Stomach smooth muscle (tissue), 2 donors: ENCODE measurements at regions not wholly inside any gene's neighbourhood (a gene's known extent, or its start where the extent isn't known, plus 50 kb on each side); places are given as distances from the start of the nearest gene placed in this dataset.

ENCODE experiments used
- H3K27ac ChIP-seq: one replicate; pipeline ENCODE4 v1.7.0; 2013; ENCODE audit warnings: mild to moderate bottlenecking, low read length, inconsistent platforms
- H3K27me3 ChIP-seq, 2 donors: one replicate each; pipeline ENCODE4 v1.7.0; 2013; ENCODE audit warnings: low read length in 2 of 2; ENCODE audit not compliant: insufficient read depth in 2 of 2, control insufficient read depth in 1 of 2
- H3K36me3 ChIP-seq, 2 donors: one replicate each; pipeline ENCODE4 v1.7.0; 2013; ENCODE audit warnings: low read length in 2 of 2; ENCODE audit not compliant: control insufficient read depth in 2 of 2, insufficient read depth in 2 of 2
- H3K4me1 ChIP-seq: one replicate; pipeline ENCODE4 v1.7.0; 2013; ENCODE audit warnings: low read length; ENCODE audit not compliant: control insufficient read depth, insufficient read depth
- H3K4me3 ChIP-seq, 2 donors: one replicate each; pipeline ENCODE4 v1.7.0; 2013; ENCODE audit warnings: low read length in 2 of 2
- H3K9ac ChIP-seq, 2 donors: one replicate each; pipeline ENCODE4 v1.7.0; 2013; ENCODE audit warnings: low read length in 2 of 2, mild to moderate bottlenecking in 1 of 2
- H3K9me3 ChIP-seq, 2 donors: one replicate each; pipeline ENCODE4 v1.7.0; 2013; ENCODE audit warnings: low read length in 2 of 2; ENCODE audit not compliant: control insufficient read depth in 2 of 2
- donor health status: healthy.
- donor health status: Pancreatic carcinoma.

DNA sequence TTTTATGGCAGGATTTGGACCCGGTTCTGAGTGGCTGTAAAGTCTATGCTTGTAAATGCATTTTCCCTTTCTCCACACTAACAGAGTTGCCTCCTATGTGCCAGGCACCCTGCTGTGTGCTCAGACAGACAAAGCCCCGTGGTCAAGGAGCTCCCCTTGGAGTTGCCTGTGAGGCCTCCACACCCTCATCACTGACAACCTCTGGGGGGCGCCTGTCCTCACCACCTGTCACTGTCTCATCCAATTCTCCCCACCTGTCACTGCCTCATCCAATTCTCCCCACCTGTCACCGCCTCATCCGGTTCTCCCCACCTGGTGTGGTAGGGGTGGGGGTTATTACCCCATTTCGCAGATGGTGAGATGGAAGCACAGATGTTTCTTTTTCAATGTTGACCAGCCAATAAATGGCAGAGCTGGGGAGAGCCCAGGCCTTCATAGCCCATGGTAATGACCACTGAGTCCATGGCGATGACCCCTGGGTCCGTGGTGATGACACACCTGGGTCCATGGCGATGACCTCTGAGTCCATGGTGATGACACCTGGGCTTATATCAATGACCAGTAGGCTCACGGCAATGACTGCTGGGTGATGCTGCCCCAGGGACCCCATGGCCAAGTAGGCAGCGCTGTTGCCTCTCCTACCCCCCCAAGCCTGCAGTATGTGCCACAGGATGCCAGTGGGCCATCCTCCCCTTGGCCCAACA, 150.1 kb downstream of the IRF8 start:
- Histone ChIP-seq H3K27me3 (peaks cover 6 to 8% of the 10 kb centered on the region in 2 donors), H3K9me3 (no peaks in the 10 kb centered on the region), H3K36me3 (no peaks in the 10 kb centered on the region), H3K27ac (no peak overlapping the region), H3K4me1 (no peaks in the 10 kb centered on the region), H3K9ac (no peak overlapping the region), H3K4me3 (no peak overlapping the region)

DNA sequence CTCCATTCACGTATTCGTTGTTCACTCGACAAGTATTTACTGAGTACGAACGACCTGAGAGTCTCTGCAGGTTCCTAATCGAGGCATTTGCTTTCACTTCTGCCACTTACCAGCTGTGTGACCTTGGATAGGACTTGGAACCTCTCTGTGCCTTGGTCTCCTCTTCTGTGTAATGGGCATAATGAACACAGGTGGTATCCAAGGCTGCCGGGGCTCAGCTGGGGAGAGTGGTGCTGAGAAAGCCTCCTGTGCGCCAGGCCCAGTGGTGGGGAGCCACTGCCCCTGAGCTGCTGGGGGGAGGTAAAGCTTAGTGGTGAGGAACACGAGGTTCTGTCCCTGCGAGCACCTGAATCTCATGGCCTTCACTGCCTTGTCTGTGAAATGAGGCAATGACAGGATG, 150.7 kb downstream of the IRF8 start:
- Histone ChIP-seq H3K4me3 (no peak overlapping the region), H3K9me3 (no peaks in the 10 kb centered on the region), H3K4me1 (no peaks in the 10 kb centered on the region), H3K9ac (no peak overlapping the region), H3K27me3 (peaks cover 6 to 8% of the 10 kb centered on the region in 2 donors), H3K36me3 (no peaks in the 10 kb centered on the region), H3K27ac (no peak overlapping the region)

DNA sequence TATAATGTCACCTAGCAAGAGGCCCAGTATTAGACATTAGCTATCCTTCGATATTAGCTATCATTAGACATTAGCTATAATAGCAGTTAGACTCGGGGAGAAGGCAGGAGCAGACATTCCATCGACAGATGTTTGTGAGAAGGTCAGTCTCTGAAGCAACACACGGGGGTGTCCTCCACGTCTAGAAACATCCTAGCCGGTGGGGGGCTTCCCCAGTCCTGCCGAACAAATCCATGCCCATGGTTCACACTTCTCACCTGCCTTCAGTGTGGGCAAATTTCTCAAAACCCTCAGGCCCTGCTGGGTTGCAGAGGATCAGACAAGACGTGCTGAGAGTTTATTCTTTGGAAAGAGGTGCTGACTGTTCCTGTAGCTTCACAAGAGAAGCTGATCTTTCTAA, 151.1 kb downstream of the IRF8 start:
- H3K27ac ChIP-seq, result no peak overlapping the region
- peaks cover 2% of the 10 kb centered on the region for H3K4me1 ChIP-seq
- no peak overlapping the region for H3K9ac ChIP-seq
- peaks cover 6 to 8% of the 10 kb centered on the region in 2 donors for H3K27me3 ChIP-seq
- no peaks in the 10 kb centered on the region for H3K36me3 ChIP-seq
- H3K9me3 ChIP-seq, result no peaks in the 10 kb centered on the region
- no peak overlapping the region for H3K4me3 ChIP-seq

DNA sequence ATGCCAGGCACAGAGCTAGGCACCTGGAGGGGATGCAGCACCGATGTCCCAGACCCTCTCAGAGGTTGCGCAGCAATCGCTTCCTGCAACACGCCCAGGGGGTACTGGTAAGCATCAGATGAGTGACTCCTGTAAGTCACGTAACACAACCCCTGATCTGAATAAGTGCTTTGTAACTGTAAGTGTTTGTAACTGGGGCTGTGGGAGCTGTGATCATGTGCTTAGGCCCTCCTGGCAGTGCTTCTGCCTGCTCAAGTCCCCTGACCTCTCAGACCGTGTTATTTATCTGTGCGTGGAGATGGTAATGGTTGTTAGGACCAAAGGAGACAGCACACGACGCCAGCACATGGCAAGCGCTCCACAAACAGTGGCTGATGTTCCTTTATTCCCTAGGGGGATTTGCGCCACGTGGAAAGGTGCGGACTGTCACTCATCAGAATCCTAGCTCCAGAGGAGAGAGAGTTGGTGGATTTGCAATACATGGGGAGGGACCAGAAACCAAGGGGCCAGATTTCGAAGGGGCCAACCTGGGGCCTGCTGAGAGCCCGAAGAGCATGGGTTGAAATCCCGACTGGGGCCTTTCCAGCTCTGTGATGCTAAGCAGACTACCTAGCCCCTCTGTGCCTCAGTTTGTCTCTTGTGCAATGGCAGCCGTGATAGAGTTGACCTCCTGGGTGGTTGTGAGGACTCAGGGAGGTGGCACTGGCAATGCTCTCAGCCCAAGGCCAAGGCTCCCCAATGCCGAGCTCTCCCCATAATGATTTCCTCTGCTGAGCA, 151.8 kb downstream of the IRF8 start:
- Histone ChIP-seq H3K9me3 (no peaks in the 10 kb centered on the region), H3K27ac (no peak overlapping the region), H3K4me1 (peaks cover 2% of the 10 kb centered on the region), H3K9ac (no peak overlapping the region), H3K4me3 (no peak overlapping the region), H3K27me3 (peaks cover 6 to 8% of the 10 kb centered on the region in 2 donors), H3K36me3 (no peaks in the 10 kb centered on the region)

DNA sequence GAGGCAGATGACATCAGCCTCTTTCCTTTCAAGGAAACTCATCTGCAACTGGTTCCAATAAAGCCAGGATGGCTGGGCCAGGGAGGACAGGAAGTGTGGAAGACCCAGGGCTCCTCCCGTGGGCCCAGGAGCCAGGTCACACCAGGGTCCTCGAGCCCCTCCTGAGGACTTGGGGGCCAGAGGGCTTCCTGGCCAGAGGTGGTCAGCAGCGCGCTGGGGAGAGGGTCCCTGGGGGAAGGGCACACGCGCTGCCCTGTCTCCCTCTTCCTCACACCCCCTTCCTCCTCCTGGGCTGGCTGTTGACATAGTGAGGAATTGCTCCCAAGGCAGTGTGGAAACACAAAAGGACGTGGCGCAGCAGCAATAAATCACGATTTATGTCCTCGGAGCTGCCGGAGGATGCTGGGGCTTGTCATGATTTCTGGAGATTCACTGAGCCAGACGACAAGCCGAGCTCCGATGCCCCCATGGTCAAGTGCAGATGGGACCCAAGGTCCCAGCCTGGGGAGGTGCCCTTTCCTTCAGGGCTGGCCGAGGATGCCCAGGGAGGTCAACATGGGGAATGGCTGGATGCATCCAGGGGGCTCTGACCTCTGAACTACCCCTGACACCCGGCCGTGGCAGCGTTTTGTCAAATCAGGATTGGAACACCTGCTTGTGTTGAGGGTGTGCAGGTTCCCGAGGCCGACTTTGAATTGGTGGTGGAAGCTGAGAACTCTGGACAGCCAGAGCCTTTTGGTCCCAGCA, 152.6 kb downstream of the IRF8 start:
- no peak overlapping the region for H3K27ac ChIP-seq
- peaks cover 2% of the 10 kb centered on the region for H3K4me1 ChIP-seq
- H3K9ac ChIP-seq, result no peak overlapping the region
- peaks cover 6 to 8% of the 10 kb centered on the region in 2 donors for H3K27me3 ChIP-seq
- no peaks in the 10 kb centered on the region for H3K36me3 ChIP-seq
- no peak overlapping the region for H3K4me3 ChIP-seq
- H3K9me3 ChIP-seq, result no peaks in the 10 kb centered on the region

DNA sequence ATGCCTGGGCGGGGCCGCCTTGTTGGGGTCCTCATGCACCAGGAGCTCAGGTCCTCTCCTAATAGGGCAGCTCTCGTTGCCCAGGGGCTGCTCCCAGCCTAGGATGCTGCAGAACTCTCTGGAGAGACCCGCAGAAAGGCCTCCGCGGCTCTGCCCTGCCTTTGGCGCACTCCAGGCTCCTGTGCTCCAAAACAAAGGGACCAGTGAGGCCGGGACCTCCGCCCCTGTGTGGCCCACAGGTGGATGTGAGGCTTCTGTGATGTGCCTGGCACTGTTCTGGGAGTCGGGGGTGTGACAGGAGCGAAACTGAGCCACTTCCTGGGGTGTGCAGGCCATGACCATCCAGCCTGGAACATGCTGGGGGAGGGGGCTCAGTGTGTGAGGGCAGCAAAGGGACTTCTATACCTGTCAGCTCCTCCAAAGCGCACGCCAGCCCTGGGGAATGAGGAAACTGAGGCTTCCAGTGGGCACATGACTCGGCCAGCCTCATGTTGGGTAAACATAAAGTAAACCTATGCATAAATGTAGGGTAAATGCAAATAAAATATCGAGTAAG, 153.2 kb downstream of the IRF8 start:
- Histone ChIP-seq H3K4me1 (peaks cover 2% of the 10 kb centered on the region), H3K4me3 (no peak overlapping the region), H3K27ac (no peak overlapping the region), H3K9ac (no peak overlapping the region), H3K36me3 (no peaks in the 10 kb centered on the region), H3K27me3 (peaks cover 6 to 8% of the 10 kb centered on the region in 2 donors), H3K9me3 (no peaks in the 10 kb centered on the region)

DNA sequence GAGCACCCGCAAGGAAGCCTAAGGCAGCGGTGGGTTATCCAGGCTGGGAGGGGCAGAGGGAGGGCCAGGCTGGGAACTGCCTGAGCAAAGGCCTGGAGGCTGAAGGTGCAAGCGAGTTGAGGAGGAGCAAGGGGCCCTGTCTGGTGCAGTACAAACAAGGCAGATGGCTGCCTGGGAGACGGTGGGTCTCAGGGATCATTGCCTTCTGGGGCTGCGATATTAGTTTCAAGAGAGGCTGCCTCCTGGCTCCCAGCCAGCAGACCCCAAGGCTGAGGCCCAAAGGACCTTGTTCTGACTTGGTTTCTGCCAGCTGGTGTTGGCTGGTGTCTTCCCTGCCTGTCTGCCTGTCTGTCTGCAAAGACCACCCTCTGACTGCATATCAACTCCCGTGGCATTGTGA, 154.0 kb downstream of the IRF8 start:
- H3K9ac ChIP-seq, result no peak overlapping the region
- H3K4me3 ChIP-seq, result no peak overlapping the region
- no peaks in the 10 kb centered on the region for H3K9me3 ChIP-seq
- H3K4me1 ChIP-seq, result peaks cover 2% of the 10 kb centered on the region
- no peaks in the 10 kb centered on the region for H3K36me3 ChIP-seq
- peaks cover 6% of the 10 kb centered on the region in 2 donors for H3K27me3 ChIP-seq
- no peak overlapping the region for H3K27ac ChIP-seq

DNA sequence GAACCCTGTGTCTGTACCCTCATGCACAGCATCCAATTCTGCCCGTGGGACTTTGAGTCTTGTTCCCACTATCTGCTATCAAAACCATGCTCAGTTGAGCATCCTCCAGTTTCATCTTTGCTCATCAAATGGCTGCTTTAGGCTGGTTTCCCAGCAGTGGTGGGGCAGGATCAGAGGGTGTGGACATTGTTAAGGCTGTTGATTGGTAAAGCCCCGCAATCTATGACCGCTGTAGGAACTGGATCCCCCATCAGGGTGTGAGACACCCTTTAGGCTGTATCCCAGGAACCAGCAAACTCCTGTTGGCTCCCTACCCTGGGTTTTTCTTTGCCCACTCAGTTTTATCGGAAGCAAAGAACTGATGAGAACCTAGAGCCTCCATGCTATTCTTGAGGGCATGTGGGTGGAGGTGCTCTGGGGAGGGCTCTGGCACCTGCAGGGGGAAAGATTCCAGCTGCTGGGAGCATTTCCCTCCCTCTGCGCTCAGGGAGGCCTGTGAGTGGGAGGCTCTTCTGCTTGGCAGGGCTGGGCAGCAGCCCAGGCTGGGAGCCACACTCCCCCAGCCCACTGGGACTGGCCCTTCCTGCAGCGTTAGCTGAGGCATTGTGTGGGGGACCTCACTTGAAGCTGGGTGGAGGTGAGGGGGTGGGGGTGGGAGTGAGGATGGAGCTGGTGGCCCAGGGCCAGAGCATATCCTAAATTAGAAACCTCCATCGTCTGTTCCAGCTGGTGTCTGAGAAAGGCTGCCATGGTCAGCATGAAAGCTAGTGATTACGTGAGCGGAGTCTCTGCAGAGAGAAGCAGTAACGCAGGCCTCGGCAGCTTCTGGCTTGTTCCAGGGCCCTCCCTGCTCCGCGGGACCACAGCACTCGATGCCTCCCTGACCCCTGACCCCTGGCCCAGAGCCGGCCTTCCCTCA, 160.6 kb downstream of the IRF8 start:
- Histone ChIP-seq H3K4me1 (peaks cover 39% of the 10 kb centered on the region), H3K9me3 (no peaks in the 10 kb centered on the region), H3K27ac (peak overlapping the region; percentile 83), H3K27me3 (no peaks in the 10 kb centered on the region), H3K9ac (peak overlapping the region in 1 of 2 donors; percentile 52), H3K4me3 (no peak overlapping the region), H3K36me3 (no peaks in the 10 kb centered on the region)

DNA sequence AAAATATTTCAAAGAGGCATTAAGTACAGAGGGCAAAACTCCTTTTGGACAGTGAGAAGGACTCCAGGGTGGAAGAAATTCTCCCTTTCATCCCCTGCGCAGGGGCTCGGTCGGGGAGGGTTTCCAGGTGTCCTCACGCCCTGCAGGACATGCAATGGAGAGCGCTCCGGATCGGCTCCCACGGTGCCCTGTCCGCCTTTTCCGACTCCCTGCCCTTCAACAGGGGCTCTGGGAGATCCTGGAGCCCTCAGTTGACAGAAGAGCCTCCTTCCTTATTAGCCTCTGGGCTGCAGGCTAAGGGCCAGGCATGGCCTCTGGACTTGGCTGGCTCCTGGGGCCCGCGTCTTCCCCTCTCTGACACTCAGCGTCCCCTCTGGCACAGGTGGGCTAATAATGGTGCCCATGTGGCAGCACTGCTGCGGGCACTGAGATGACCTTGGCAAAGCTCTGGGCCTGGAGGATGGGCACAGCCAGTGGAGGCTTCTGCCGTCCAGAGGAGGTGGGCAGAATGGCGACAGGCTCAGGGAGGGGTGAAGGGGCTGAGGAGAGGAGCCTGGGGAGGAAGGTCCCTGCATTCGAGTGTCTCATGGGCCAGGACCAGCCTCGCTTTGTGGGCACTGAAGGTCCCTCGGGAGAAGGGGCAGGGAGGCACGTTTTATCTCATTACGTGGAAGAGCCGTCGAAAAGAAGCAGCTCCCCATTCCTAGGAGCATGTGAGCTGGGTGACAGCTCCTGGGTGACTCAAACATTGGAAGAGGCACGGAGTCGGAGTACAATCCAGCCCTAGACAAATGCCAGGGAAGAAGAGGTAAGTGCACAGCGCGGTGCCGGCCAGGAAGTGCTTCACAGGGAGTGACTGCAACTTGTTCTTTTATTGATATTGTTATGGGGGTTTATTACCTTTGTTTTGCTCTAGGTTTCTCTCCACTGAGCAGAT, 161.7 kb downstream of the IRF8 start:
- Histone ChIP-seq H3K27me3 (no peaks in the 10 kb centered on the region), H3K9me3 (no peaks in the 10 kb centered on the region), H3K4me1 (peaks cover 38% of the 10 kb centered on the region), H3K9ac (peak overlapping the region; percentile 42 to 52), H3K36me3 (no peaks in the 10 kb centered on the region), H3K27ac (peak overlapping the region; percentile 83), H3K4me3 (peak overlapping the region in 1 of 2 donors; percentile 3)
